ENCODE measurements at regions not wholly inside any gene's neighbourhood (a gene's known extent, or its start where the extent isn't known, plus 50 kb on each side); places are given as distances from the start of the nearest gene placed in this dataset.

DNA sequence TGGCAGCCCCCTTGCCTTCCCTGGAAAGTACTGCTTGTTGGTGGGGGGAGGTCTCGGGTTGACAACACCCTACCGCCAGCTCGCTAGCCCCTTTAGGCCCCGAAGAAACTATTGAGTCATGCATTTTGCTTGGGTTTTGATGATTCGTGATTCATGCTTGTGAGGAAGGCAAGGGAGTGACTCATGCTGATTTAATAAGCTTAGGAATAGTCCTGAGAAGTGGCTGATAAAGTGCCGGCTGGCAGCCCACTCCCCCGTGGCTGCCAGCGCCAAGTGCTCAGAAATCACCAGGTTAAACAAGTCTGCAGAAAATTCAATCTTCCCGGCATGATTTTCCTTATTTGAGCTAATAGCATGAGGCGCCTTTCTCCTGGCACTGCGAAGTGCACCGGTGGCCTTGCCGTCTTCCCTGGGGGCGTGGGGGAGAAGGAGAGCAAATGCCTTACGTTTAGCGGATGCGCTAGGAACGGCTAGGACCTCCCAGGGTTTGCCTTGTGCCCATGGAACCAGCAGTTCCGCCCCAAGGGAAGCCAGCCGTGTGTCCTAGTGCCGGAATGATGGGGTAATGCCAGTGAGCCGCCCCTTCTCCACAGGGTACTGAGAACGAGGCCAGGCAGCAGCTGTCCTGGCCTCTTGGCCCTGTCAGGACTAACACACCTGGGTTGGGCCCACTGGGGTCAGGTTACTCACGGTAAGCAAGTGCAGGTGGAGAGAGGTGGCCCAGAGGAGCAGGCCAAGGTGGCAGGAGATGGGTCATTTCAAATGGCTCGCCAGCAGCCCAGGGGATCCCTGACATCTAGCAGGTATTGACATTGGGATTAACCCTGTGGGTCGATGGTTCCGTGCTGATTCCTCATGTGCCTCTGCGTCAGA, 151.9 kb downstream of the MACROH2A1 start:
- no peak for DNase-seq

DNA sequence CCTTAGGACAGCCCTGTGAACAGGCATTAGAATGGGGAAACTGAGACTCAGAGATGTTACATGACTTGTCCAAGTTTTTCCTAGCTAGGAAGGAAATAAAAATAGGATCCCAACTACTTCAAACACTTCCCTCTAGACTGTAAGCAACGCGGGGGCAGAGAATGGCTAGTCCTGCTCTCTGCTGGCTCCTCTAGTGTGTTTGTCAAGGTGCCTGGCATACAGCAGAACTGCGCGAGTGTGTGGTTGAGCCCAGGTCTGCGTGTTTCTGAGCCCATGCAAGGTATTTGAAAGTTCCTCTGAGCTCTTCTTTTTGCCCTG, 152.5 kb downstream of the MACROH2A1 start:
- no peak for DNase-seq

DNA sequence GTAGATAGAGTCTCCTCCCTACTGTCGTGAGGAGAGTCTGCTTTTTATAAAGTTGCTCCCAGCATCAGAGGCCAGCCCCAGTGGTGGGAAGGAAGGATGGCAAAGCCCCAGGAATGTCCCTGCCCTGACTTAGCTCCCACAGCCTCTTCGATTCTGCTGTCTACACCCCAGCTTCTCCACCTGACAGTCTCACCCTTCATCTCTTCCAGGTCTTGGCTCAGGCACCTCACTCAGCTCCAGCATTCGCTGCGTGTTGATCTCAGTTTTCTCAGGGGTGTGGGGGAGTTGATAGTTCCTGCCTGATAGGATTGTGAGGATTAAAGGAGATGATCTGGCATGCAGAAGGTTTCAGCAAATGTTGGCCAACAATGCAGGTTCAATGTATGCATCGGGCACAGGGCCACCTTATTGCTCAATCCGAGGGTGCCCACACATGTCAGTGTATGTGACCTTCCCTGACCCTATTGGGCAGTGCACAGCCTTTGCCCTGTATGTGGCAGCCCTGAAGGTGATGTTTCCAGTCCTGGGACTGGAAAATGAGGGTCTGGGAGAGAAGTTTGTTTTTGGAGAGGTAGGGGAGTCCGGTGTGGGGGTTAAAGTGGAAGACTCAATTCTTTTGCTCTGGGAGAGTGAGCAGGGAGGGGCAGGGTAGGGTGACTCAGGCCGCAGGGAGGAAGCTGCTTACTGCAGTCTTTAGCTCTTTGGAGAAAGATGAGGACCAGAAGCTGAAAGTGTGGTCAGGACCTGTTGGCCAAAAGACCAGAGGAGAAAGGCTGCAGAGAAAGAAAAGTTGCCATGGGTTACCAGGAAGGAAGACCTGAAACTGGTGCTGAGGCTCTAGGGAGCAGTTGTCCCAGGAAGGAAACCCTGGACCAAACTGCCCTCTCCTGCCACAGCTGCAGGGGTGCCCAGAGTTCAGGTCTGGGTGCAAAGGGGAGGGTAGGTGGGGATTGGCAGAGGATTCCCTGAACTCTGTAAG, 153.2 kb downstream of the MACROH2A1 start:
- no peak for DNase-seq

DNA sequence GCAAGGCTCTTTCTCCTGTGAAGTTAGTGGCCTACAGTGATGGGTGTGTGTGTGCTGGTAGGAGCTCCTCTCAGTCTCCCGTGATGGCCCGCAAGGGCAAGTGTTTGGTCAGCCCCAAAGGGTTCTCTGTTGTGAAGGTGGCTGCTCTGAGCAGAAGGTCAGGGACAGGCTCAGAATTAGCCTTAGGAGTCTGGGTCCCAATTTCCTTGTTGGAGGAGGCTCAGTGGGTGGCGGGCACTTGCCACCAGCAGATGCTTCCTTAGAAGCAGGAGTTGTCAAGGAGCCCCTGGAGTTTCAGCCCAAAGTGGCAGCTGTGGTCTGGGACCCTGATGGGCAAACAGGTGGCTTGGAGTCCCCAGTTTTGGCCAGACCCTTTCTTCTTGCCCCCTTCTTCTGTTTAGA, 154.4 kb downstream of the MACROH2A1 start:
- no peak for DNase-seq

DNA sequence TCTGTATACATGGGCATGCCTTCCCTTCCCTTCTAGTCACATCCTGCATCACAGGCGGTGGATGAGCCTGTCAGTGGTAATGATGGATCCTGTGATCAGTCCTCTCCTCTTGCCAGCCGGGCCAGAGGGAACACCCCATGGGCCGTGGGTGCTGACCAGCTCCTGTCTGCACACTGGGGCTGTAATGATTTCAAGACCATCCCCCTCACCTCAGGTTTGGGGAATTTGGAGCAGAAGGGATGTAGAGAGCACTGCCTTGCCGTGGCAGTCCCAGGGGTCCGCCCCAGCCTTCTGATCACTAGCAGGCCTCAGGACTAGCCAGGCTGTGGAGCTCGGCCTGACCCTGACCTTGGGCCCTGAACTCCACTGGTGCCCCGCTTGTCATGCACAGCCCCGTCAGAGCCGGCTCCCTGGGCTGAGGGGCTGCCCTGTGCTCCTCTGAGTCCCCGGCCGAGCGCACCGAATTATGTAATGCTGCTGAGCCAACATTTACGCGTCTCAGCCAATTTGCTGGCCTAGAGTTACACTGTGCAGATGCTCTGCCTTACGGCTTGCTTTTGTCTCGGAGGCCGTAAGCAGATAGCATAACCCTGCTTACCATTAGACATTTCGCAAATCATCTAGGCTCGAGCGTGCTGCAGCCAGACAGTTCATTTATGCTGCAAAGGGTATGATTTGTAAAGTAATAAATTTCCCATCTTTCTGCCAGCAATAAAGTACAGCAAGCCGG, 155.3 kb downstream of the MACROH2A1 start:
- no peak for DNase-seq

DNA sequence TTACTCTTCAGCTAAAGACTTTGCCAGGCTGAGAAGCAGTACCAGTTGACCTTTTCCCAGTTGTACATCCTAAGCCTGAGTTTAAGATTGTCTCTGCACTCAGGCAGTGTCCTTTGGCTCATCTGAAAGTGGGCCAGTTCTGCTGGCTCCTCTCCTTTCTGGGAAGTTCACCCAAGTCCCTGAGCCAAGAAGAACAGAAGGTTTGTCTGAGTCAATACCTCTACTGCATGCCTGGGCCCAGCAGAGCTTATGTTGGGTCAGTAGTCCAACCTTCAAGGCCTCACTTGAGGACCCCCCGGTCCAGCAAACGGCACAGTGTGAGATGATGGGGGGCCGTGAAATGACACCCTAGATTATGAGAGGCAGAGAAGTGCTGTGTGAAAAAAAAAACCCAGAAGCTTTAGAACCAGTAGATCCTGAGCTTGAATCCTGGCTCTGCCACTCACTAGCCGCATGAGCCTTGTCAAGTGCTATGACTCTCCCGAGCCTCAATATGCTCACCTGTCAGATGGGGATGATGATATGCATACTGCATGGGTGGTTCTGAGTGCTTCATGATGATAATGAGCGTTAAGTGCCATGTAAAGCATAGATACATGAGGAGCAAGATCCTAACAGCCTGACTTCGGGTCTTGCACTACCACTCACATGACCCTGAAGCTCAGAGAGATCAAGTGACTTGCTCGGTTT, 156.0 kb downstream of the MACROH2A1 start:
- DNase-seq: no peak

DNA sequence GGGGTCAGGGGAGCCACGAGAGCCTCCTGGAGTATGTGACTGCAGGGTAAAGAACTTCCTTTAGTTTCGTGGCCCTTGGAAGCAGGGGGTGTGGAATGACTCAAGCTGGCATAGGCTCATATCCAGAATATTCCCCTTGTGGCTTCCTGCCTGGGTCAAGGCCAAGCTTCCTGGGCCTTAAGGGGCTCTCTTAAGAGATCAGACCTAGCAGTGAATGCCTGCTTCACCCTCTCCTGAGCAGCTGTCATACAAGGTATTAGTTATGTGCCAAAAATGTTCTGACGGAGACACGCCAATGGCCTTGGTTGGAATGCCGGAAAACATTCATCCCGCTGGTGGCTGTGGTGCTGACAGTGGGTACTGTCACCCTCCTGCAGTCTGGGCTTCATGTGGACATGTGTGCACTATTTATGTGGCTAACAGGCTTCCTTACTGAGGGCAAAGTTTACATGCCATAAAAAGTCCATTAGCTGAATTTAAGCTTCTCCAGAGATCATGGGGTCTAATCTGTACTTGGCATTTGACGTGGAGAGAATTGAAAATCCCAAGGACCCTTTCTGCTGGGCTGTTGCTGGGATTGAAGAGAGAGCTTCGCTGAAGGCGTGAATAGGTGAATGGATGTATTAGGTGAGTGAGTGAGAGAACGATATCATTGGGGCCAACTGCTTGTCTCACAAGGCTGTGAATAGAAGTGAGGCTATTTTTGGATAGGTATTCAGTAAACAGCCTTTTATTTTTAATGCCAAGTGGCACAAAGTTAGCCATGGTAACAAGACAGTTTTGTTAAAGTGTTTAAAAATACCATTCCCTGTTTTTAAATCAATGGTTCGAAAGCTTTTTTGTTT, 156.8 kb downstream of the MACROH2A1 start:
- no peak for DNase-seq

DNA sequence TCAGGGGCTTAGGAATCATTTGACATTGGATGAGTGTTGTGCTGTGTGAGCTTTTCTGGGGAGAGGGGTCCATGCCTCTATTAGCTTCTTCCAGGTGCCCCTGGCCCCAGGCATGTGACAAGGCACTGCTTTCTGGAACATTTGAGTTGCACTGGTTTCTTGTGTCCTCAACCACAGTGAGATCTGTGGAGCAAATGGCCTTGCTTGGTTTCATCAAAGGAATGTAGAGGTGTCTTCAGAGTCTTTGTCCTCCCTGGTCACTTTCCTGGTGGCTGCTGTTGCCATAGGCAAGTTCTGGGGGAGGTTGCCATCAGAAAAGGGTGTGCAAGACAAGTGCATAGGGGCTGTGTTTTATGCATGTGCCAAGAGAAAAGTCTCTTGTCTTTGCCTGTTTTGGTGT, 157.5 kb downstream of the MACROH2A1 start:
- no peak for DNase-seq

DNA sequence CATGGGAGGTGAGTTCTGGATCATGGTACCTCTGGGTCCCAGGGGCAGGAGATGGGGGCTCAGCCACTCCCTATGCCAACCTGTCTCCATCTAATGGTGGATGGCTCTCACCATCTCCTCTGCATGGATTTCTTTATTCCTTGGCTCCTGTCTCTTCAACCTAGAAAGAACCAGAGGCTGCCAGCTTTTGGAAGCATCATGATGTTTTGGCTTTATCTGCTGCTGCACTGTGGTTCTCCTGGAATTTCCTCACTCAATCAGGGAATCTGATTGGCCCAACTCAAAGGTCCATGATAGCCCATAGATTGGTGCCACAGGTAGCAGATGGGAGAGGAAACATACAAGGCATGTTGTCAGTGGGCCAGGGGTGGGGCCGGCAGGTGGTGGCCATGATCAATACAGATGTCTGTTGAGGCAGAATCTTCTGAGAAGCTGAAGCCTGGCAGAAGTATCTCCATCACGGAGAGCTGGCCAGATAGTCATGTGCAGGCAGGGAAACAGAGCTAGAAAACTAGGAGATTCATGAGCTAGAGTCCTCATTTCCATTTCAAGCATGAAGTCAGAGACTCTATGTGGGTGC, 158.2 kb downstream of the MACROH2A1 start:
- no peak for DNase-seq

DNA sequence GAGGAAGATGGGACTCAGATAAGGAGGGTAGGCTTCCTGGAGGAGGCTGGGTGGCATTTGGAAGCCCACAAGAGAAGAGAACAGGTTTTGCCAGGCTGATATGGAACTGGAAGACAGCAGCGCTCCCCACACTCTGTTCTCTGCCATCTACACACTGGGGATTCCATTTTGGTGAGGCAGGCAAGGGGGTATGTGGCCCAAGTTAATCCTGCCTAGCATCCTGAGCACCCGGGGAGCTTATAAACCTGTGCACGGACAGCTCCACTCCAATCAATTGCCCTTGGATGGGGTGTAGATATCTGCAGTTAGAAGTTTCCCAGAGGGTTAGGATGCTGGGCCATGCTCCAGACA, 158.8 kb downstream of the MACROH2A1 start:
- no peak for DNase-seq

DNA sequence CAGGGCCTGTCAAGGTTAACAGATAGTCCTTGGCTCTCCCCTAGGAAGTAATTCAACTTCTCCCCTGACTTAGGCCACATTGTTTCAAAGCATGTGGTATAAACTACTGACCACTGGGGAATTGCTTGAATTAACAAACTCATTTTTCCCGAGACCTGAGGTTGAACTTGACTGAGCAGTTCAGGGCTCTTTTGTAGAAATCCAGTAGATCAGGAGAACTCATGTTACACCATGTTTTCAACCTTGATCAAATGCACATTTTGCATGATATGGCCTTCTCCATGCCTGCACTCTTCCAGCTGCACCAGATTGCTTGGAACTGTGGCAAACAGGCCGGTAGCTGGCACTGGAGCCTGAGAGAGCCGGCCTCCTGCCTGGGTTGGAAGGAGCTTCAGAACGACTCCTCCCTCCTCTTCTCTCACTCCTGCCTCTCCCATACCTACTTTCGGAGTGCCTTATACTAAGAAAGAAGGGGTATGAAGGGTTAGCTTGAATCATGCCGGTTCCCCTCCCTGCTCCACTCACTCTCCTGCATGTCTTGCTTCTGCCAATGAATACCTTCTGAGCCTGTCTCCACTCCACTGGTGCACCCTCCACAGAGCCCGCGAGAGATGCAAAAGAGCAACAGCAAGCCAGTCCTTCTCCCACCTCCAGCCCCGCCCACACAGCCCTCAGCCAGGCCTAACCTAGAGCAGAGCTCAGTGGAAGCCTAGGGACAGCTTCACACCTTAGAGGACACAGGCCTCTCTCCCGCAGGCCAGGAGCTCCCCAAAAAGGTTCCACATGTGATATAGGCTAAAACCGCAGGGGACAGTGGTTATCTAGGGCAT, 159.4 kb downstream of the MACROH2A1 start:
- no peak for DNase-seq

DNA sequence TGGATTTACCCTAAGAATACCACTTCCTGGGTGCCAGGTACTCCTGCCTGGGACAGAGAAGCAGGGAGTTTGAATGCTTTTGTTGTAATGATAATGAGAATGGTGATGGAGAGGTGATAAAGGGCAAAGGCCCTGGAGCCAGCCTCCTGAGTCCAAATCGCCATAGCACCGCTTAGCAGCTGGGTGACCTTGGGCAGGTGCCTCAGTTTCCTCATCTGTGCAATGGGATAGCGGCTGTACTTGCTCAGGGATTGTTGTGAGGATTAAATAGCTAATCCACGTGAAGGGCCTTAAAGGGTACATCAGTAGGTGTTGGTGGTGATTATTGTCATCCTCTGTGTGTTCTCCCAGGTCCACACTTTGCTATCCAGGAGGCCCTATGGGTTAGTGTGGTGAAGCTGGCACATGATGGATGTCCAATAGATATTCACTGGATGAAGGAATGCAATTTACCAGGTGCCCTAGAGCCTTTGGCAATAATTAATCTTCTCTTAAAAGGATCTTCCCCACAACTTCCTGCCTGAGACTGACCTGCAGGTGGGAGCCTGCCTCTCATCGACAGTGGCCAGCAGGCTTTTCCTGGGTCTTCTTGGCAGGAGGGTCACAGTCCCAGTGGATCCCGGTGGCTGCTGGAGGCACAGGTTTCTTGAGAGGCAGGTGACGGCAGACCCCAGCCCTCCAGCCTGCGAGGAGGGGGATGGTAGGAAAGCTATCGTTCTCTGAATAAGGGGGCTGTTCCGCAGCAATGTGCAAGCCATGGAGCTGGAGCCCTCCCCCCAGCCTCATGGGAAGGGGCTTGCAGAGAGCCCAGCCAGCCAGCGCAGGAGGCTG, 160.2 kb downstream of the MACROH2A1 start:
- no peak for DNase-seq

DNA sequence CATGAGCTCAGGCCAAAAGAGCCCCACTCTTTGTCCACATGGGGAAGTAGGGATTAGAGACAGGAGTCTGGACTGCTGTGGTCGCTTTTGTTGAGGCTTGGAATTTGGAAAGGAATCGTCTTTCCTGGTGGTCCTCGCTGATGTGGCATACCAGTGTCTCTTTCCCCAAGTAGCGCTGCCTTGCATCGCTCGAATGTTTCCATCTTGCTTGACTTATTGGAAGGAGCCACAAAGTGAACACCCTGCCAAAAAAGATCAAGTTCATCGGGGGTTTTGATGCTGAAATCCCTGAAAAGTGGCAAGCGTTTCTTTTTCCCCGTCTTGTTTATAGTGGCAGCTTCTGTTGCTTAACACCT, 161.3 kb downstream of the MACROH2A1 start:
- DNase-seq: no peak

DNA sequence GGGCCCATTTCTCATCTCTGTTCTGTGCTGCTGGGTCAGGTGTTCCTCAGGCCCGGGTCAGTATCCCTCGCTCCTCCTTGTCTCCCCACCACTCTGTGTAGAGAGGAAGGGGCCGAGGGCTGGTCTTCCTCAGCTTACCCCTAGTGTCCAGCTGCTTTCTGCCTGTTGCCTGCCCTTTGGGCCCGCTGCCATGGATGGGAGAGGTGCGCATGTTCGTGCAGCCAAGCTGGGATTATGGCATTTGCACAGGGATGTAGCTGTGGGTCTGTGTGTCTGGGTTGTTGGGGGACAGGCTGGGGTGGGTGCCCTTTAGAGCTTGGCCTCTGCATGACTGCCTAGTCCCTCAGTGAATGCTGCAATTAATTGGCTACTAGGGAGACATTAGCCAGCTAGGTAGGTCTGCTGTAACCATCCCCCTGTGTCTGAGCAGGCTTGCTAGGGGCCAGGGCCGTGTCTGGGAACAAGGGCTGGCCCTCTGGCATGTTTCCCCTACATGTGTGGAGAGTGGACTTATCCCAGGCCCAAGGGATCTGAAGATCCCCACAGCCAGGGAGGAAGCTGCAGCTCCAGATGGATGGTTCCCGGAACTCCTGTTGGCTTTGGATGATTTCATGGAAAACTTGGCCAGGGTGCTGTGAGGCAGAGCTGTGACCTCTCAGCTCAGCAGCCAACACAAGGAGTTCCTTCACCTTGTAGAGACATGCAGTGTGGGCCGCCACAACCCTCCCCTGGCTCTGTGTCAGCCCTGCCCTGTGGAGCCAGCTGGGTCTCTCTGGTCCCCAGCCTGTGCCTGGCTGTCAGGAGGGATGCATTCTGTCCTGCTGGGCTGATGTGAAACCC, 161.9 kb downstream of the MACROH2A1 start:
- DNase-seq: no peak

DNA sequence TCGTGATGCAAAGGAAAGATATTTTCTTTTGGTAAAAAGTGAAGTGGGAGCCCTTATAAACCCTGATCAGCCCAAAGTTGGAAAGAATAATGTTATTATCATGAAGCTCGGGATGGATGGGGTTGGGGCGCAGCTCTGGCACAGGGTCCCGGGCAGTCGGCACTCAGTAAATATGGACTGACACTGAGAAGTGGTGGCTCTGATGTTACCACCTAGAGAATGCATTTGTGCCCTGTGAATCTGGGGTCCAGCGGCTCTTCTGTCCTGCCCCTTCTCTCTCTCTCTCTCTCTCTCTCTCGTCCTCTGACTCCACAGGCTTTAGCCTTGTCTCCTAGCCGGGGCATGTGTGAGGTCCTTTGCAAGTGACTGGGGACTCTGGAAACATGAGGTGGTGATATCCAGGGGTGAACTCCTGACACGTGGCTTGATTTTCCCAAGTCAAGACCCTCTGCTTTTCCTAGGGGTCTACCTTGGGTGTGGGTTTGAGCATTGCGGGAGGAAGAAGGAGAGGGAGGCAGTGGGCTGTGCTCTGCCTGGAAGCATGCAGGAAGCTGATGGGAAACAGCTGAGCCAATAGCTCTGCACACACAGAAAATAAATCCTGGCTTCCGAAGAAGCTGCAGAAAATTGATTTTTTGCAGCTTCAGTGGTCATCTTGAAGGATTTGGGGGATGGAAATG, 162.7 kb downstream of the MACROH2A1 start:
- no peak for DNase-seq

DNA sequence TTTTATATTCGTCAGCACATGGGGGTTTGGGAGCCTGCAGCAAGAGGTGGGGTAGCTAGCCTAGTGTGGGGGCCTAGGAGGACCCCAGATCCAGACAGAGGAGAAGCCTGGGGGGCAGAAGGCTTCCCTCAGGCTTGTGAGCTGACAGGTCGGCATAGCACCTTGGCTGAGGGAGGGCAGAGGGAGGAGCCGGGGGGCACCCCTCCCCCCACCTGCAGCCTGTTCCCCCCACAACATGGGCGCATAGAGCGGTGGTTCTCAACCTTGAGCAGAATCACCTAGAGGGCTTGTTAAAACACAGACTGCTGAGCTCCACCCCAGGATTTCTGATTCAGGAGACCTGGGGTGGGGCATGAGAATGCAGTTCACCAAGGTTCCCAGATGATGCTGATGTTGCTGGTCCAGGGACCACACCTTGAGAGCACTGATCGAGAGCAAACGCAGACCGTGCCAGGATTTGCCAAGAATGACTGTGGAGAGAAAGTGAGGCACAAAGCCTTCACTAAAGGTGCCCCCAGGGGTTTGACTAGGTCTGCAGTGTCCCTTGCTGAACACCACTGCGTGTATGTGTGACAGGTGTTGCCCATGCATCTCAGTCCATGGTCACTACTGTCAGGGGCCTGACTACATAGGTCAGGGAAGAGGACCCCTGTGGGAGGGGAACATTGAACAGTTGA, 163.3 kb downstream of the MACROH2A1 start:
- DNase-seq: no peak

DNA sequence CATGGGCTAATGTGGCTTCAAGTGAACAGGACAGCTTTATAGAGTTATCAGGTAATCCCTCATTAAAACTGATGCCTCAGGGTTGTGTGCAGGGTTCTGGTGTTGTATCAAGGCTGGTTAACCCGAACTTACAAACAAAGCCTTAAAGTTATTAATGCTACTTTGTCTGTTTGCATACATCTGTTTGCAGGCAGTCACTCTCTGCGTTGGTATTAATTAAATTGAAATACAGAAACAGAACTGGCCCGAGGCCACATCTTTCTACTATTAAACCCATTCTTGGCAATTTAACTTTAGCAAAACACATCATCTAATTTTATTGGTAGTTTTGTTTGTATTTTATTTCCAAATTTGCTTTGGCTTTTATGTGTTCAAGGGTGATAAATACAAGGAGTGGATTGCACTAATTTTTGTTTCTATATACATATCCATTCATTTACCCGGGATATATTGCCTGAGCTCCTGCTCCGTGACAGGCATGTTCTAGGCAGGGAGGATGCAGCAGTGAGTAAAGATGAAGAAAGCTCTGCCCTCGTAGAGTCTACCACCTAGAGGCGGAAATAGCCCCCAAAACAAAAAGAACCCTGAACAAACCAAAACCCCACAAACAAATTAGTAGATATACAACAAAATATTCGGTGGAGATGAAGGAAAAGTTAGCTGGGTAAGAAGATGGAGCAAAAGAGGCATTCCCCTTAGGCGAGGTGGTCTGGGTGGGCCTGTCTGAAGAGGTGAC, 164.2 kb downstream of the MACROH2A1 start:
- no peak for DNase-seq

All from NCI-H2081 treated with DMSO at 0.1 percent for 48 hours (cell line).